HG02798 (cell line): ENCODE measurements at regions not wholly inside any gene's neighbourhood (a gene's known extent, or its start where the extent isn't known, plus 50 kb on each side); places are given as distances from the start of the nearest gene placed in this dataset.

ENCODE experiments used
- ATAC-seq: cut with Tn5 transposase; IDR thresholded peaks from one replicate; pipeline ENCODE4 v1.9.1; 2021; ENCODE audit warnings: mild to moderate bottlenecking; ENCODE audit not compliant: unreplicated experiment, poor library complexity

DNA sequence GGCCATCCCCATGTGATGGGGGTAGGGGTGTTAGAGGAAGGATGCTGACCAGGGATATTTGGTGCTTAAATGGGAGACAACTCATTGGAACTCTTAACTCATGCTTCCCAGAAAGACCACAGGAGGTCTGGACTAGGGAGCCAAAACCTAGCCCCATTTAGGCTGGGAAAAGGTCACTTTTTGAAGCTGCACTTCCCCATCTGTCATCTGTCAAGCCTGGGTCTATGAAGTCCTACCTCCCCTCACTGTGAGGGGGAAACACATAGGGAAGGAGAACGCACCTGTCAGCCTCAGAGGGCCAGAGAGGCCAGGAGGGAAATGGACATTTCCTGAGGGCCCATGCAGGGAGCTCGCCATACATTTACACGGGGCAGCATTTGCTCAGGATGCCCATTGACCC lies 321.0 kb downstream of the BCL11B start:
- no peak for ATAC-seq

DNA sequence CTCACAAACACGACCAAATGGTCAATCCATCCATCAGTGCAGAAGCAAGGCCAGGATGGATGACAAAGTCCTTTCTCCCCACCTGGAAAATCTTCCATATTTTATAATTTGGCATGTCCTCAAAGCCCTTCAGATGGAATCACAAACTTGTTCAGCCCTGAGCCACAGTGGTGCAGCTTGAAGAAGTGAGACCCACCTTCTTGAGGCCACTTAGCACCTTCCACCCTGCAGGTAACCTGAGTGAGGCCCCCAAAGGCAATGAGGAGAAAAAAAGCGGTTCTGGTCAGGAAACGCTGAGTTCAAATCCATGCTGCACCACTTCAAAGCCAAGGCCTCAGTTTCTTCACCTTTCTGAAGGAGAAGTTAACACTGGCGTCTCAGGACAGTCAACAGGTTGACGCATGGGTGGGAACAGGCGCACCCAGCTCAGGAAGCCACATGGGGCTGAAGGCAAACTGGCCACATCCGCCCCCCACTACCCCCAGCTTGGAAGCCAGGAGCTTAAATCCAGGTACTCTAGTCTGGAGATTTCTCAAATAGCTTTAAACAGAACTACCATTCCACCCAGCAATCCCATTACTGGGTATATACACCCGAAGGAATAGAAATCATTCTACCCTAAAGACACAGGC lies 320.4 kb downstream of the BCL11B start:
- ATAC-seq, result no peak

- no peak for ATAC-seq
These were observed 319.2 kb downstream of the BCL11B start for GRCh38 chr14:98952593-98953350.

GRCh38 chr14:98953551-98954348 lies 318.2 kb downstream of the BCL11B start:
- ATAC-seq, result no peak

DNA sequence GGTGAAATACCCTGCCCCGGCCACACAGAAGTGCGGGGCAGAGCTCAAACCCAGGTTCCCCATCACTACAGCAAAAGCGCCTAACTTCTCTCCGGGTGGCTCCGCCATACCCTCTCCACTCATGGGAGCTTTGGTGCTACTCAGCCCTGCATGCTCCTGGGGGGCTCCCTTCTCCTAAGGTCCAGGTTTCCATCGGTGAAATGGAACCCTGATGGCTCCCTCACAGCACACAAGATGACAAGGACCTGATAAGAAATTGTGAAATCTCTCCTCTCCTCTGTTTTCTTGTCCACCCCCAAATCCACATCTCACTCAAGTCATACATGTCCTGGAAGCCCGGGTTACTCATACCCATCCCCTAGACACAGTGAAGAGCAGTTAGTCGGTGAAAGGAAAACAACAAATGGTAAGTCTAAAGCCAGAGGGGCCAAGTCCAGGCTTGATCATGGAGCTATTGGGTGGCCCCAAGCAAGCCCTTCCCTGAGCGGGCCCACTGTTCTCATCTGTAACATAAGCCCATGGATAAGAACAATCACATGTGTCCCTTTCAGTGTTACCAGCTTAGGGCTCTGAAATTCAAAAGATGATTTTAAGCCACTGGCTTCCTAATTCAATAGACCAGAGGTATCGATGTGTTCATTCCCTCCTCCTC lies 317.5 kb downstream of the BCL11B start:
- no peak for ATAC-seq

DNA sequence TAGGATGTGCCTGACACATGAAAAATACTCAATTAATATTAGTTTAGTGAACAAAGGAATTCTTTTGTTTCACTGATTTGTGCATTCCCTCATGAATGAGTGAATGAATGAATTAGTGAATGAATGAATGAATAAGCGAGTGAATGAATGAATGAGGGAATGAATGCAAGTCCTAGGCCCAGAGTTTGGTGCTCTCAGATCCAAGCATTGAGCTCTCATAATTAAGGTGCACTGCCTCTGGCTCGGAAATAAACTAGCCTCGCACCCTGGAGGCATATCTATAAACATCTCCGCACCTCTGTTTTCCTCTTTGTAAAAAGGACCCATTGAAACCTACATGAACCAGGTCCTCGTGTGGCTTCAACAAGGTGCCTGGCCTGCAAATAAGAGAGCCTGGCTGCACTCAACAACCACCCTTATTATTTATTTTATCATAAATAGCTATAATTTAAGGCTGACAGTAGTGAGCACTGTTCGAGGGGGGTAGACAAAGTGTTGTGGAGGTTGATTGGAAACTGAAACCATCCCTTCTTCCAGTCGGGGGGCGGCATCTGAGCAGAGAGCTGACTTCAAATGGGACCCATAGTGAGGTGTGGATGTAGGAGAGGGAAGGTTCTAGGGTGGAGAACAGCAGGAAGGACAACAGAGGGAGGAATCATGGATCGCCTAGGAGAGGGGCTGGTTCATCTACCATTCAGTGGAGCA lies 316.8 kb downstream of the BCL11B start:
- ATAC-seq, result no peak

DNA sequence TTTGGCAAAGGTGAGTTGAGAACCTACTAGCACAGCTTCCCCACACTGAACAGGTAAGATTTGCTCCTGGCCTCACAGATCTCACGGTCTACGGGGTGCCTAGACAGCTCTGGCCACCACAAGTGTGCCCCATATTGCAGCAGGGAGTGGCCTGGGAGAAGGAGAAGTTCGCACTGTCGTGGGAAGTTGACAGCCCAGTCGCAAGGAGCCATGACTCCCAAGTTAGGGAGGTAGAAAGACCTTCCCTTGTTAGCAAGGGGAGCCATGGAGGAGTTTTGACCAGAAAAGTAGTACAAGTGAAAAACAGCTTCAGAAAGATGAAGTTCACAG lies 316.3 kb downstream of the BCL11B start:
- ATAC-seq, result no peak

DNA sequence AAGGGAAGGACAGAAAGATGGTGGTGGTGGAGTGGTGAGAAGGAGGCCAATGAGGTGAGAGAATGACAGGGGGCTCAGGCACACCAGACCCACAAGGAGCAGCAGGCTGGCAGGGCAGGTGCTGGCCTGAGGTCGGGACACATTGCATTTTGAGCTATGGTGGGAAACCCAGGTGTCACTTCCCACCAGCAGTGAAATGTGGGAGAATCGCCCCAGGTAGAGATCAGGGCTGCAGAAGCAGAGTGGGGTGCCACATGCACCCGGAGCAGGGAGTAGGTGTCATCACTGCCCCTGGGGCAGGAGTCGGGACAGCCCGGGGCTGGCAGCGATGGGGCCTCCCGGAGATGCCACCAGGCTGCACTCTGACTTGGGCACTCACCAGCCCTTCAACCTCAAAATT lies 315.8 kb downstream of the BCL11B start:
- ATAC-seq, result no peak

GRCh38 chr14:98956661-98957060 lies 315.3 kb downstream of the BCL11B start:
- ATAC-seq, result no peak

DNA sequence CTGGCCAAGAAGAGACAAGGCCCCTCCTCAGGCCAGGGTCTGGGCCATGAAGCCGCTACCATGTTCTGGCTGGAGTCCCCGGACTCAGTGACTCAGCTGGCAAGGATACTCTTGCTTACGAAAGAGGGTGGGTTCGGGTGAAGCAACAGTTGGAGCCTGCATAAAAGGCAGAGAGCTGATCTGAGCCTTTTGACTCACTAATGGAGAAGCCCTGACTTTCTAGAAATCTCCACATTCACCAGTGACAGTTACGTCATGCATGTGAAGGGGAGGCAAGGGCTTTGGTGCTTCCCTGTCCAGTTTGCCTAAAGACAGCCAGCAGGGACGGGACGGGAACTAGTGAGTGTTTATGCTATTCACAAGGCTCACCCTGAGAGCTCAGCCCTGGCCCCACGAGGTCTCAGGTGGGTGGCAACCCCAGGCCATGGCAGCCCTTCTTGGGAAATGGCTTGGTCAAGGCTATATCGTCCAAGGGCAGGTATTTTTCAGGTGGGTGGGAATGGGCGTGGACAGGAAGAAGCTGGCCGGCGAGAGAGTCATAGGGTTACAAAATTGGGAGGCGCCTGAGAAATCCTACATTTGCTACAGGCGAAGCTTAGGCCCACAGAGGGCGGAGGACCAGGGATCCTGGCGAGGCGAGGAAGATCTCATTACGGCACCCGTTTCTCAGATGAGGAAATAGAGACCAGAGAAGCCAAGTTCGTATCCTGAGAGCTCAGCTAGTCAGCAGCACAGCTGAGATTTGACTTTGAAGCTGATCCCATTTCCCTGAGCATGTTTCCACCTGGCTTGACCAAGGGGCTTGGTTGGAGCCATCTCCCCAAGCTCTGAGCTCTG lies 314.6 kb downstream of the BCL11B start:
- no peak for ATAC-seq

DNA sequence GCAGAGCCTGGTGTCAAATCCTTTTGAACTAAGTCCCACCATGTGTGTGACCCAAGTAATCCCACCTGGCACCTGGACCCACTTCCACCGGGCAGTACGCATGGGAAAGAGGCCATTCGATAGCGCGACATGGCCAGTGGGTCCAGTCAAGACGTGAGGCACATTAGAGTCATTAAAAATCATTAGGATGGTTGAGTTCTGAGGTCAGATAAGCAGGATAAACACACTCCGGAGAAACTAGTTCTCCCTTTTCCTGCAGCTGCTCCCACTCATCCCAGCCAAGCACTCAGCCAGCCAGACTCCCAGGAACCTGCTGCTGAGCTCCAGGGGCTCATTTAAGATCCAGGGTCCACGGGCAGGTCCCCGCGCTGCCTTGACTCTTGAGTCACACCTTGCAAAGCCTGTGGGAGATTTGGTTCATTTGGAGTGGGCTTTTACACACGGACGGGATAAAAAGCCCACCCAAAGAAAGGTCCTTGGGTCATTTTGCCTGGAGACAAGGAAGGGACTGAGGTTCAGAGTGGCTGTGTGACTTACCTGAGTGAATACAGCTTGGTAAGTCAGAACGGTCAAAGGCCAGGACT lies 313.9 kb downstream of the BCL11B start:
- ATAC-seq, result no peak

GRCh38 chr14:98958632-98959031 lies 313.4 kb downstream of the BCL11B start:
- ATAC-seq, result no peak

GRCh38 chr14:98959410-98959809 lies 312.6 kb downstream of the BCL11B start:
- ATAC-seq, result no peak

DNA sequence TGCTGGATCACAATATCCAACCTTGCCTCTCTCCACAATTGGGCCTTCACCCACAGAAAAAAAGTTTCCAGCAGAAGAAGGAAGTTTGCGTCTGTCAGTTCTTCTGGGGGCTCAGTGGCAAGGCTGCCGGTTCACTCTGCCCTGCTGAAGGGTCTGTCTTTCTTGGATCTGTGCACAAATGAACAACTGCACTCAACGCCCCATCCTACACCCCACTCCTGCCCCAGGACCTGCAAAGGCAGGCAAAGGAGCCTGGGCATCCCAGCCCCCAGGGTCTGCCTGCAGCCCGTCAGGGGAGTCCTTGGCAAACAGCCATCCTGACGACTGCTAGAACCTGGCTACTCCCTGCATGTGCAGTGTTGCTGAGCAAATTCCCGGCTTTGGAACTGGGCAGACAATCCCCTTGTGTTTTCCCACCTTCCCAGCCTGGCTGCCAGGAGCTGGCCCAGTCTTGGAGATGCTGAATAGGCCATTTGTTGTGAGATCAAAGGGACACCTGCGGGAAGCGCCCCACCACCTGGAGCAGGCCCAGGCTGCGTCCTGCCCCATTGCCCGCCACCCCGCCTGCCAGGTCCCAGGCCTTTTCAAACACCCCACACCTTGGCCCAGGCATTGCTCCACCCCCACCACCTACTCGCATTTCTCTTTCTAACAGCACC lies 311.9 kb downstream of the BCL11B start:
- no peak for ATAC-seq

- ATAC-seq, result no peak
These were observed 311.4 kb downstream of the BCL11B start for GRCh38 chr14:98960617-98961013.

DNA sequence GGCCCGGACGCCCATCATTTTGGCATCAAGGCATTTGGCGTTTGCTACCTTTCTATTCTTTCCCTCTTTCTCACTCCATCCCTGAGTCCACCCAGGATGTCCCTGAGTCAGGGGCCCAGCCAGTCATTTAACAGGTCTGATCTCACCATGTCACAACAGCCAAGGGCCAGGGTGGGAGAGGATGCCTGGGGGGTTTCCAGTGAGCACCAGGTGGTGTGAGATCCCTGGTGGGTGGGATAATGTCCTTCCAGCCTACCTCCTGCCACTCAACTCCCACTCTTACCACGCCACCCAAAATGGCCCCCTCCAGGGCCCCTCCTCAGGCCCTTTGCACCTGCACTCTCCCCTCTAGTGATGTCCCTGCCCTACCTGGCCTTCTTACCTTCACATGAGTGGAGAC lies 310.8 kb downstream of the BCL11B start:
- no peak for ATAC-seq

- no peak for ATAC-seq
These were observed 309.9 kb downstream of the BCL11B start for GRCh38 chr14:98962118-98962517.

DNA sequence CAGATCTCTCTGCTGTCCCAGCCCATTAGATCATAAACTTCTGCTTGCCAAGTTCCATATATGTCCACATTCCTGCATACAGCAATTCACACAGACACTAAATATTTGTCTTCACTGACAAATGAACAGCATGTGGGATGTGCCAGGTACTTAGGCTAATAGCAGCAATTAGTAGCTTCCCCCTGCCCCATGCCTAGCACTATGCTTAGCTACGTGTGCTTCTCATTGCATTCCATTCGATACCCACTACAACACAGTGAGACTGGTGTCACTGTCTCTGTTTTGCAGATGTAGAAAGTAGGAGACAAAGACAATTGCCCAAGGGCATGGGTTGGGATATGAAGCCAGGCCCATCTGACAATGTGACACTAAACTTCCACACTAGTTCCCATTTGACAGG lies 308.4 kb downstream of the BCL11B start:
- ATAC-seq, result no peak

DNA sequence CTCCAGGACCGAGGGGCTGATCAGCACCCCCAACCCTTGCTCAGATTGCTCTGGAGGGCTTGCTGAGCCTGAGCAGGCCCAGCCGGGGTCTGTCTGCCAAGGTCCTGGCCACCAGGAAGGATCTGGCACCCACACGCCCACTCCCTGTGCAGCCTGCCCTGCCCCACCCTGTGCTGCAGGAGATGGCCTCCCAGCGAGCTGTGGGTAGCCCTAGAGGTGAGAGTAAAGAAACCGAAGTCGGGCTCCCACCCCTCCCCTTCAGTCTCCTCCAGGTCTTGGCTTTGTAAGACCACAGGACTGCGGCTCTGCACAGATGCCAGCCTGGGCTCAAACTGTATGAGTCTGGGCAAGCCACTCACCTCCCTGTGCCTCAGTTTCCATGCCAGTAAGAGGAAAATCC lies 307.8 kb downstream of the BCL11B start:
- ATAC-seq, result no peak
